Neural crest cell (in vitro differentiated cells): ENCODE measurements at regions not wholly inside any gene's neighbourhood (a gene's known extent, or its start where the extent isn't known, plus 50 kb on each side); places are given as distances from the start of the nearest gene placed in this dataset.

Source experiments
- DNase-seq: peaks from one replicate; pipeline ENCODE4 v3.0.0; 2021; ENCODE audit warnings: low read depth, mixed read lengths, low spot score
- H3K27ac Mint-ChIP-seq: one replicate; pipeline ENCODE4 v1.8.0; 2021; ENCODE audit warnings: mild to moderate bottlenecking, mixed read lengths; ENCODE audit not compliant: unreplicated experiment
- H3K27me3 Mint-ChIP-seq: 2 replicates; pipeline ENCODE4 v1.8.0; 2021; ENCODE audit warnings: low read depth, mild to moderate bottlenecking, mixed read lengths
- H3K36me3 Mint-ChIP-seq: 2 replicates; pipeline ENCODE4 v1.8.0; 2021; ENCODE audit warnings: low read depth, mild to moderate bottlenecking, mixed read lengths
- H3K4me1 Mint-ChIP-seq: 2 replicates; pipeline ENCODE4 v1.8.0; 2021; ENCODE audit warnings: mixed read lengths
- H3K4me3 Mint-ChIP-seq: one replicate; pipeline ENCODE4 v1.8.0; 2021; ENCODE audit warnings: mild to moderate bottlenecking, mixed read lengths
- H3K9me3 Mint-ChIP-seq: 2 replicates; pipeline ENCODE4 v1.8.0; 2021; ENCODE audit warnings: mixed read lengths
- CTCF ChIP-seq: fragments of 200-600 bp; sonication (generic); conservative IDR thresholded peaks from 2 replicates; pipeline ENCODE4 v1.5.0; 2021; ENCODE audit warnings: antibody characterized with exemption, mild to moderate bottlenecking

GRCh38 chr13:76148374-76148773 is 512.2 kb downstream of the LMO7 start:
- DNase-seq: no peak
- H3K9me3 Mint-ChIP-seq: no peaks in the 10 kb centered on the region
- H3K27ac Mint-ChIP-seq: no peak overlapping the region
- no peaks in the 10 kb centered on the region for H3K27me3 Mint-ChIP-seq
- H3K36me3 Mint-ChIP-seq: no peaks in the 10 kb centered on the region
- H3K4me3 Mint-ChIP-seq: no peak overlapping the region
- no peak for TF ChIP-seq CTCF
- no peaks in the 10 kb centered on the region for H3K4me1 Mint-ChIP-seq

- DNase-seq: no peak
- Mint-ChIP-seq H3K36me3 (no peaks in the 10 kb centered on the region), H3K27me3 (no peaks in the 10 kb centered on the region), H3K9me3 (no peaks in the 10 kb centered on the region), H3K4me3 (no peak overlapping the region), H3K4me1 (no peaks in the 10 kb centered on the region), H3K27ac (no peak overlapping the region)
- no peak for TF ChIP-seq CTCF
These were observed 496.4 kb downstream of the LMO7 start for GRCh38 chr13:76132532-76132931.

GRCh38 chr13:76131551-76131950 is 495.4 kb downstream of the LMO7 start:
- Mint-ChIP-seq H3K27me3 (no peaks in the 10 kb centered on the region), H3K9me3 (peaks cover 2% of the 10 kb centered on the region), H3K4me1 (no peaks in the 10 kb centered on the region), H3K4me3 (no peak overlapping the region), H3K27ac (no peak overlapping the region), H3K36me3 (no peaks in the 10 kb centered on the region)
- no peak for TF ChIP-seq CTCF
- no peak for DNase-seq

GRCh38 chr13:76129305-76130000 is 493.3 kb downstream of the LMO7 start:
- no peaks in the 10 kb centered on the region for H3K36me3 Mint-ChIP-seq
- DNase-seq: no peak
- no peak overlapping the region for H3K27ac Mint-ChIP-seq
- no peaks in the 10 kb centered on the region for H3K27me3 Mint-ChIP-seq
- TF ChIP-seq CTCF: no peak
- no peaks in the 10 kb centered on the region for H3K4me1 Mint-ChIP-seq
- peaks cover 6% of the 10 kb centered on the region for H3K9me3 Mint-ChIP-seq
- H3K4me3 Mint-ChIP-seq: no peak overlapping the region

- no peak overlapping the region for H3K4me3 Mint-ChIP-seq
- H3K9me3 Mint-ChIP-seq: peaks cover 7% of the 10 kb centered on the region
- H3K27me3 Mint-ChIP-seq: no peaks in the 10 kb centered on the region
- no peaks in the 10 kb centered on the region for H3K4me1 Mint-ChIP-seq
- TF ChIP-seq CTCF: no peak
- DNase-seq: no peak
- no peak overlapping the region for H3K27ac Mint-ChIP-seq
- H3K36me3 Mint-ChIP-seq: no peaks in the 10 kb centered on the region
These were observed 491.8 kb downstream of the LMO7 start for GRCh38 chr13:76127922-76128321.
